ENCODE measurements at regions not wholly inside any gene's neighbourhood (a gene's known extent, or its start where the extent isn't known, plus 50 kb on each side); places are given as distances from the start of the nearest gene placed in this dataset.
"Not testable (repeated sequence)": the region's sequence is repeated elsewhere in the genome, so short reads cannot be mapped to it uniquely, and the experiment has no call there.

DNA sequence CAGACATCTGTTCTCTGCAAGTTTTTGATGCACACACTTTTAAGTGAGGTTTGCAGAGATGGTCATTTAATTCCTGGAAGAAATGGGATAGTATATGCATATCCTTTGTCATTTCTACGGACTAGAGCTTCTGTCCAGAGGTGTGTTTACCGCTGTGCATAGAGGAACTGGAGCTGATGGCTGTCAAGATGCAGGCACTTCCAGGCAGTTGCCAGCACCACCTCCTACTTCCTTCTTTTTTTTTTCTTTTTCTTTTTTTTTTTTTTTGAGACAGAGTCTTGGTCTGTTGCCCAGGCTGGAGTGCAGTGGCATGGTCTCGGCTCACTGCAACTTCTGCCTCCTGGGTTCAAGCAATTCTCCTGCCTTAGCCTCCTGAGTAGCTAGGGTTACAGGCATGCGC is 468.7 kb downstream of the DIRAS2 start:
- TF ChIP-seq, protein P1, sequence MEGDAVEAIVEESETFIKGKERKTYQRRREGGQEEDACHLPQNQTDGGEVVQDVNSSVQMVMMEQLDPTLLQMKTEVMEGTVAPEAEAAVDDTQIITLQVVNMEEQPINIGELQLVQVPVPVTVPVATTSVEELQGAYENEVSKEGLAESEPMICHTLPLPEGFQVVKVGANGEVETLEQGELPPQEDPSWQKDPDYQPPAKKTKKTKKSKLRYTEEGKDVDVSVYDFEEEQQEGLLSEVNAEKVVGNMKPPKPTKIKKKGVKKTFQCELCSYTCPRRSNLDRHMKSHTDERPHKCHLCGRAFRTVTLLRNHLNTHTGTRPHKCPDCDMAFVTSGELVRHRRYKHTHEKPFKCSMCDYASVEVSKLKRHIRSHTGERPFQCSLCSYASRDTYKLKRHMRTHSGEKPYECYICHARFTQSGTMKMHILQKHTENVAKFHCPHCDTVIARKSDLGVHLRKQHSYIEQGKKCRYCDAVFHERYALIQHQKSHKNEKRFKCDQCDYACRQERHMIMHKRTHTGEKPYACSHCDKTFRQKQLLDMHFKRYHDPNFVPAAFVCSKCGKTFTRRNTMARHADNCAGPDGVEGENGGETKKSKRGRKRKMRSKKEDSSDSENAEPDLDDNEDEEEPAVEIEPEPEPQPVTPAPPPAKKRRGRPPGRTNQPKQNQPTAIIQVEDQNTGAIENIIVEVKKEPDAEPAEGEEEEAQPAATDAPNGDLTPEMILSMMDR (IDR thresholded peaks at IDR 0.05; ENCODE audit: poor library complexity), result not testable (repeated sequence)
- not testable (repeated sequence) for TF ChIP-seq EZH2 (IDR thresholded peaks at IDR 0.05; ENCODE audit: borderline replicate concordance)

Data from hepatocyte (in vitro differentiated cells).